Neuronal stem cell (in vitro differentiated cells): ENCODE measurements at regions not wholly inside any gene's neighbourhood (a gene's known extent, or its start where the extent isn't known, plus 50 kb on each side); places are given as distances from the start of the nearest gene placed in this dataset.

ENCODE experiments used
- DNase-seq: peaks from one replicate; pipeline ENCODE4 v3.0.0-alpha.2; 2013; ENCODE audit warnings: low spot score
- H2AFZ ChIP-seq: one replicate; pipeline ENCODE4 v1.6.1; 2013; ENCODE audit warnings: mild to moderate bottlenecking, low read length, inconsistent platforms
- H2AK5ac ChIP-seq: 2 replicates; pipeline ENCODE4 v1.6.1; 2013; ENCODE audit warnings: low read depth, mild to moderate bottlenecking, inconsistent platforms, low read length, moderate library complexity, mixed read lengths
- H2BK120ac ChIP-seq: 2 replicates; pipeline ENCODE4 v1.6.1; 2013; ENCODE audit warnings: low read depth, mild to moderate bottlenecking, inconsistent platforms, low read length, moderate library complexity, mixed read lengths
- H2BK12ac ChIP-seq: one replicate; pipeline ENCODE4 v1.6.1; 2013; ENCODE audit warnings: low read length, inconsistent platforms
- H2BK15ac ChIP-seq: 2 replicates; pipeline ENCODE4 v1.6.1; 2013; ENCODE audit warnings: mild to moderate bottlenecking, low read length, inconsistent platforms, mixed read lengths
- H2BK5ac ChIP-seq: one replicate; pipeline ENCODE4 v1.6.1; 2013; ENCODE audit warnings: inconsistent platforms, mild to moderate bottlenecking, low read length, moderate library complexity
- H3K14ac ChIP-seq: one replicate; pipeline ENCODE4 v1.6.1; 2013; ENCODE audit warnings: low read length, inconsistent platforms
- H3K18ac ChIP-seq: 2 replicates; pipeline ENCODE4 v1.6.1; 2013; ENCODE audit warnings: low read length, inconsistent platforms
- H3K23ac ChIP-seq: 2 replicates; pipeline ENCODE4 v1.6.1; 2013; ENCODE audit warnings: low read depth, mild to moderate bottlenecking, mixed read lengths, low read length, inconsistent platforms; ENCODE audit not compliant: poor library complexity
- H3K27ac ChIP-seq: replicated peaks from 3 replicates; pipeline ENCODE4 v1.5.1; 2013; ENCODE audit warnings: low read length, inconsistent platforms
- H3K27me3 ChIP-seq, 3 experiments: 2 replicates each; pipeline ENCODE4 v1.6.1; 2013; ENCODE audit warnings: low read length in 3 of 3, mild to moderate bottlenecking in 2 of 3, inconsistent platforms in 1 of 3, low read depth in 1 of 3, mixed read lengths in 1 of 3, moderate library complexity in 1 of 3; ENCODE audit not compliant: control insufficient read depth in 3 of 3, insufficient read depth in 3 of 3
- H3K36me3 ChIP-seq, 2 donors: replicated peaks in 1 of 2; 2 replicates each; pipeline ENCODE4 v1.6.1; 2013; ENCODE audit warnings: low read length in 2 of 2; ENCODE audit not compliant: control insufficient read depth in 2 of 2, insufficient read depth in 2 of 2
- H3K4ac ChIP-seq: 2 replicates; pipeline ENCODE4 v1.6.1; 2013; ENCODE audit warnings: inconsistent platforms, mild to moderate bottlenecking, low read length, moderate library complexity
- H3K4me1 ChIP-seq, 2 donors: 1 replicate in 1 of 2; 2 replicates in 1 of 2; pipeline ENCODE4 v1.6.1; 2013; ENCODE audit warnings: low read length in 2 of 2, low read depth in 1 of 2; ENCODE audit not compliant: control insufficient read depth in 2 of 2, insufficient read depth in 1 of 2
- H3K4me2 ChIP-seq: one replicate; pipeline ENCODE4 v1.6.1; 2013; ENCODE audit warnings: mild to moderate bottlenecking, low read length, inconsistent platforms; ENCODE audit not compliant: insufficient read depth, poor library complexity, severe bottlenecking
- H3K4me3 ChIP-seq, 2 donors: 2 replicates each; pipeline ENCODE4 v1.5.1; 2013; ENCODE audit warnings: low read length in 2 of 2, mild to moderate bottlenecking in 2 of 2, inconsistent platforms in 1 of 2, moderate library complexity in 1 of 2
- H3K79me1 ChIP-seq: one replicate; pipeline ENCODE4 v1.6.1; 2013; ENCODE audit warnings: low read depth, mild to moderate bottlenecking, inconsistent platforms, low read length, moderate library complexity
- H3K9ac ChIP-seq: one replicate; pipeline ENCODE4 v1.6.1; 2013; ENCODE audit warnings: mild to moderate bottlenecking, low read depth, low read length, inconsistent platforms; ENCODE audit not compliant: poor library complexity
- H3K9me3 ChIP-seq, 2 donors: replicated peaks in 1 of 2; 2 replicates each; pipeline versions ENCODE3 to v1.6.1; 2013; ENCODE audit warnings: low read length in 2 of 2, mild to moderate bottlenecking in 2 of 2, inconsistent platforms in 1 of 2, low read depth in 1 of 2, mixed read lengths in 1 of 2, moderate library complexity in 1 of 2; ENCODE audit not compliant: control insufficient read depth in 2 of 2, insufficient read depth in 1 of 2
- H4K8ac ChIP-seq: one replicate; pipeline ENCODE4 v1.6.1; 2013; ENCODE audit warnings: low read depth, mild to moderate bottlenecking, inconsistent platforms, low read length, moderate library complexity
- H4K91ac ChIP-seq: one replicate; pipeline ENCODE4 v1.6.1; 2013; ENCODE audit warnings: low read length, low read depth, mild to moderate bottlenecking, inconsistent platforms; ENCODE audit not compliant: poor library complexity
- WGBS, 2 donors: extraction: QIAGEN DNeasy Blood & Tissue Kit; methylation state at CpG; one replicate each; pipeline ENCODE4 v1.1.7; 2013; ENCODE audit warnings: missing lambda C conversion rate in 2 of 2, mixed read lengths in 1 of 2; ENCODE audit not compliant: insufficient read length in 2 of 2, insufficient replicate concordance in 1 of 2; ENCODE audit errors: extremely low coverage in 2 of 2; 5-methylcytosine and 5-hydroxymethylcytosine counted together

DNA sequence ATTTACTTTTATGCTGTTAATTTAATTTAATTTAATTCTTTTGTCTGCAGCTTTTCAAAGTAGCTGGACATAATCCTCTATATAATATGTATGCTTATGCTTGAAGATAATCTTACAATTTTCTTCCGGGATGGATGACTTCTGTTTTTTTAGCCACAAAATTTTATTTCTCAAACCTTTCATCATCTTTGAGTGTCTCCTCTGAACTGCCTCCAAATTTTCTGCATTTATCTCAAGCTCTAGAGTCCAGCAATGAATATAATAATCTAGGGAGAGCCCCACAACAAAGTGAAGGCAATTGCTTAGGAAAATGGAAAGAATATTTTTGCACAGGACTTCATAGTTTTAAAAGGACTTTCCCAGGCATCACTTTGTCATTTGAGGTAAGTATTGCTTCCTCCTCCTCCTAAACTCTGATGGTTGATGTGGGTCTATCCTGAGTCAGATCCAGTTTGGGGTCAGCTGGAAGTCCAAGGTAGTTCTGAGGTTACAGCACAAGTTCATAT lies 53.7 kb upstream of the FAM3C start:
- no CpG with 5 or more reads among the region's 1 CpG for WGBS, 2 donors
- no peak overlapping the region for H3K27ac ChIP-seq

DNA sequence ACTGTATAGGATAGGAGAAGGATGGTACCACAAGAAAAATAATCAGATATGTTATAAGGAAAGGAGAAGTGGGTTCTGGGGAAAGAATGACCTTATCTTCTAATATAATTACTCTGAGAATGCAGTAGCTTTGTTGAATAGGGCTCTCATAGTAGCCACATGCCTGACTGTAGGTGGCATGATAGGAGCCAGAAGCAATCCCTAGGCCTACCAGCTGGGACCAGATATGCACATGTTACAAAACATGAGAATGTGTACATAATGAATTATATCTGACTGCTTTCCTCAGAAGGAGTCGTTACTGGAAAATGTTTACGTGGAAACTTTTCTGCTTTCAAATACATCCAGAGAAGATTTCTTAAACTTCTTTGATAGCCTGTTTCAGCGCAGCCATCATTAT lies 53.2 kb upstream of the FAM3C start:
- H4K91ac ChIP-seq: no peak overlapping the region
- no peak overlapping the region for H3K14ac ChIP-seq
- no peaks in the 10 kb centered on the region for H3K9me3 ChIP-seq
- no peak for DNase-seq
- H3K27ac ChIP-seq: no peak overlapping the region
- no peaks in the 10 kb centered on the region for H3K79me1 ChIP-seq
- H2AFZ ChIP-seq: peak overlapping the region; percentile 0
- no peak overlapping the region for H3K4ac ChIP-seq
- H3K23ac ChIP-seq: no peak overlapping the region
- no peaks in the 10 kb centered on the region for H3K27me3 ChIP-seq
- H3K36me3 ChIP-seq: no peaks in the 10 kb centered on the region
- H4K8ac ChIP-seq: no peak overlapping the region
- H3K18ac ChIP-seq: no peak overlapping the region
- WGBS, 2 donors: no CpG with 5 or more reads among the region's 3 CpGs
- H2BK120ac ChIP-seq: no peak overlapping the region
- no peak overlapping the region for H2BK12ac ChIP-seq
- H2BK5ac ChIP-seq: no peak overlapping the region
- no peak overlapping the region for H2BK15ac ChIP-seq
- H3K4me3 ChIP-seq: no peak overlapping the region
- no peak overlapping the region for H3K4me2 ChIP-seq
- H2AK5ac ChIP-seq: no peak overlapping the region
- peaks cover 0 to 2% of the 10 kb centered on the region in 2 donors for H3K4me1 ChIP-seq
- no peak overlapping the region for H3K9ac ChIP-seq

More for the DNA sequence above, 53.7 kb upstream of the FAM3C start:
- H2AK5ac ChIP-seq: no peak overlapping the region
- no peak overlapping the region for H2BK12ac ChIP-seq
- H3K18ac ChIP-seq: no peak overlapping the region
- no peak overlapping the region for H3K4me2 ChIP-seq
- H3K27me3 ChIP-seq: no peaks in the 10 kb centered on the region
- no peak overlapping the region for H3K4me3 ChIP-seq
- H2BK120ac ChIP-seq: no peak overlapping the region
- no peak overlapping the region for H3K14ac ChIP-seq
- H3K4ac ChIP-seq: no peak overlapping the region
- no peak overlapping the region for H3K9ac ChIP-seq
- H4K8ac ChIP-seq: no peak overlapping the region
- no peak overlapping the region for H2BK5ac ChIP-seq
- no peak for DNase-seq
- H2BK15ac ChIP-seq: no peak overlapping the region
- H2AFZ ChIP-seq: no peak overlapping the region
- H3K9me3 ChIP-seq: no peaks in the 10 kb centered on the region
- no peaks in the 10 kb centered on the region for H3K36me3 ChIP-seq
- H3K23ac ChIP-seq: no peak overlapping the region
- no peak overlapping the region for H4K91ac ChIP-seq
- peaks cover 0 to 2% of the 10 kb centered on the region in 2 donors for H3K4me1 ChIP-seq
- no peaks in the 10 kb centered on the region for H3K79me1 ChIP-seq

DNA sequence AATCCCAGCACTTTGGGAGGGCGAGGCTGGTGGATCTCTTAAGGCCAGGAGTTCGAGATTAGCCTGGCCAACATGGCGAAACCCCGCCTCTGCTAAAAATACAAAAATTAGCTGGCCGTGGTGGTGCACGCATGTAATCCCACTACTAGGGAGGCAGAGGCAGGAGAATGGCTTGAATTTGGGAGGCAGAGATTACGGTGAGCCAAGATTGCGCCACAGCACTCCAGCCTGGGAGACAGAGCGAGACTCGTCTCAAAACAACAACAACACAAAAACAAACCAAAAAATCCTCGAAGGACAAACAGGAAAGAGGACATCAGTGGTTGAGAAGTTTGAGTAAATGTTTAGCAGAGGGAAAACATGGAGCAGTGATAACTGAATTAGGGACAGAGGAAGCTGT lies 52.3 kb upstream of the FAM3C start:
- Histone ChIP-seq H3K4me1 (peaks cover 0 to 2% of the 10 kb centered on the region in 2 donors), H3K14ac (no peak overlapping the region), H3K4me3 (no peak overlapping the region), H3K23ac (no peak overlapping the region), H3K18ac (no peak overlapping the region), H3K36me3 (no peaks in the 10 kb centered on the region), H4K8ac (no peak overlapping the region), H3K4me2 (no peak overlapping the region), H3K79me1 (no peaks in the 10 kb centered on the region), H4K91ac (no peak overlapping the region), H3K9ac (no peak overlapping the region), H3K9me3 (no peaks in the 10 kb centered on the region), H2AK5ac (no peak overlapping the region), H3K4ac (no peak overlapping the region), H2BK120ac (no peak overlapping the region), H2BK5ac (no peak overlapping the region), H2BK12ac (no peak overlapping the region), H2AFZ (peak overlapping the region; percentile 0), H2BK15ac (no peak overlapping the region), H3K27ac (no peak overlapping the region), H3K27me3 (no peaks in the 10 kb centered on the region)
- no peak for DNase-seq
- WGBS, 2 donors: no CpG with 5 or more reads among the region's 11 CpGs

DNA sequence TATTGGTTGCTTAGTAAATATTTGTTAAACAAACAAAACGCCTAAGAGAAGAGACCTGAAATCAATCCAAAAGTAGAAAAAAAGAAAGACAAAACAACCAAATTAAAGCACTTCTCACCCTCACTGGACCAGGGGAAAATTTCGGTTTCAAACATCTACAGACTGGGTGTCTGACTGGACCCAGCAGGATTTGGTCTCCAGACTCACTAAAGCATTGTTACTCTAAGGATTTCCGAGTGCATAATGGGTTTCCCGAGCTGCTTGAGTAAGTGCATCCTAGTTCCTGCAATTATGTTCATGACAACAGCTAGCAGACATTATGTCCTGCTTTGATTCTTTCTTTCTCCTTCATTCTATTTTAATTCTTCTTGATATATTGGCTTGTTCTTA lies 51.8 kb upstream of the FAM3C start:
- peak overlapping the region; percentile 60 for H2AFZ ChIP-seq

More for the DNA sequence above, 51.8 kb upstream of the FAM3C start:
- H3K23ac ChIP-seq: no peak overlapping the region
- H2BK120ac ChIP-seq: no peak overlapping the region
- H3K79me1 ChIP-seq: no peaks in the 10 kb centered on the region
- H3K4me2 ChIP-seq: no peak overlapping the region
- H4K8ac ChIP-seq: no peak overlapping the region
- H3K36me3 ChIP-seq: no peaks in the 10 kb centered on the region
- peaks cover 0 to 2% of the 10 kb centered on the region in 2 donors for H3K4me1 ChIP-seq
- no peak overlapping the region for H2AK5ac ChIP-seq
- no peak overlapping the region for H2BK15ac ChIP-seq
- H2BK12ac ChIP-seq: no peak overlapping the region
- H3K27ac ChIP-seq: no peak overlapping the region
- no peak overlapping the region for H2BK5ac ChIP-seq
- no peak for DNase-seq
- H3K9ac ChIP-seq: no peak overlapping the region
- no peaks in the 10 kb centered on the region for H3K27me3 ChIP-seq
- no peaks in the 10 kb centered on the region for H3K9me3 ChIP-seq
- WGBS, 2 donors: no CpG with 5 or more reads among the region's 4 CpGs
- H3K4me3 ChIP-seq: no peak overlapping the region
- H3K14ac ChIP-seq: no peak overlapping the region
- no peak overlapping the region for H4K91ac ChIP-seq
- H3K4ac ChIP-seq: no peak overlapping the region
- no peak overlapping the region for H3K18ac ChIP-seq
